Esophagus (tissue), 2 donors: ENCODE measurements at regions not wholly inside any gene's neighbourhood (a gene's known extent, or its start where the extent isn't known, plus 50 kb on each side); places are given as distances from the start of the nearest gene placed in this dataset.
A peak's percentile ranks its signal among the peaks of the same experiment; 100 is the strongest.
"Not testable (repeated sequence)": the region's sequence is repeated elsewhere in the genome, so short reads cannot be mapped to it uniquely, and the experiment has no call there.

Experiments
- H3K27ac ChIP-seq, 2 donors: one replicate each; pipeline ENCODE4 v1.5.1; 2013; ENCODE audit warnings: low read depth in 2 of 2, mild to moderate bottlenecking in 2 of 2, inconsistent platforms in 1 of 2, low read length in 1 of 2, moderate library complexity in 1 of 2
- H3K27me3 ChIP-seq, 2 donors: one replicate each; pipeline ENCODE4 v1.6.1; 2013; ENCODE audit warnings: low read length in 2 of 2, control low read depth in 1 of 2, mild to moderate bottlenecking in 1 of 2; ENCODE audit not compliant: insufficient read depth in 2 of 2, control insufficient read depth in 1 of 2
- H3K36me3 ChIP-seq, 2 donors: one replicate each; pipeline ENCODE4 v1.6.1; 2013; ENCODE audit warnings: low read length in 1 of 2; ENCODE audit not compliant: control insufficient read depth in 2 of 2, insufficient read depth in 2 of 2
- H3K4me1 ChIP-seq, 2 donors: one replicate each; pipeline ENCODE4 v1.6.1; 2013; ENCODE audit warnings: low read length in 1 of 2; ENCODE audit not compliant: control insufficient read depth in 2 of 2, insufficient read depth in 2 of 2
- H3K4me3 ChIP-seq, 2 donors: one replicate each; pipeline ENCODE4 v1.5.1; 2013; ENCODE audit warnings: low read length in 2 of 2, mild to moderate bottlenecking in 2 of 2, low read depth in 1 of 2, moderate library complexity in 1 of 2
- H3K9me3 ChIP-seq, 2 donors: one replicate each; pipeline ENCODE4 v1.6.1; 2013; ENCODE audit warnings: mild to moderate bottlenecking in 2 of 2, low read depth in 1 of 2, low read length in 1 of 2, moderate library complexity in 1 of 2; ENCODE audit not compliant: control insufficient read depth in 2 of 2, insufficient read depth in 1 of 2
- WGBS, 2 donors: extraction: QIAGEN DNeasy Blood & Tissue Kit; methylation state at CpG; one replicate each; pipeline ENCODE4 v1.1.7; 2013; 5-methylcytosine and 5-hydroxymethylcytosine counted together
- donor health status: healthy with polysubstance abuse.
- donor health status: Bipolar disorder and iron deficiency.

- whole genome bisulfite sequencing, 2 donors, result 81 to 92% methylated on average over 6 to 7 of the region's 7 CpGs
- H3K27me3 ChIP-seq, H3K4me3 ChIP-seq, H3K4me1 ChIP-seq, H3K36me3 ChIP-seq, H3K27ac ChIP-seq, H3K9me3 ChIP-seq: not testable (repeated sequence)
Measured at GRCh38 chr1:86633306-86633838, 71.0 kb upstream of the SH3GLB1 start.

- H3K4me3 ChIP-seq, result no peak overlapping the region
- no peaks in the 10 kb centered on the region for H3K4me1 ChIP-seq
- H3K27ac ChIP-seq, result no peak overlapping the region
- WGBS, 2 donors, result 87% methylated on average over 3 of the region's 3 CpGs
- H3K9me3 ChIP-seq, result peaks cover 0 to 2% of the 10 kb centered on the region in 2 donors
- H3K36me3 ChIP-seq, result no peaks in the 10 kb centered on the region
- no peaks in the 10 kb centered on the region for H3K27me3 ChIP-seq
Measured at GRCh38 chr1:86633921-86634320, 70.5 kb upstream of the SH3GLB1 start.

GRCh38 chr1:86636898-86637297, 67.5 kb upstream of the SH3GLB1 start:
- Histone ChIP-seq H3K27me3 (no peaks in the 10 kb centered on the region), H3K36me3 (no peaks in the 10 kb centered on the region), H3K9me3 (no peaks in the 10 kb centered on the region), H3K4me3 (no peak overlapping the region), H3K27ac (peak overlapping the region in 1 of 2 donors; percentile 61), H3K4me1 (no peaks in the 10 kb centered on the region)

GRCh38 chr1:86640161-86640670, 64.2 kb upstream of the SH3GLB1 start:
- no peaks in the 10 kb centered on the region for H3K4me1 ChIP-seq
- WGBS, 2 donors, result 71% methylated on average over 6 of the region's 6 CpGs
- no peak overlapping the region for H3K4me3 ChIP-seq
- no peaks in the 10 kb centered on the region for H3K36me3 ChIP-seq
- H3K27ac ChIP-seq, result no peak overlapping the region
- H3K9me3 ChIP-seq, result no peaks in the 10 kb centered on the region
- no peaks in the 10 kb centered on the region for H3K27me3 ChIP-seq

DNA sequence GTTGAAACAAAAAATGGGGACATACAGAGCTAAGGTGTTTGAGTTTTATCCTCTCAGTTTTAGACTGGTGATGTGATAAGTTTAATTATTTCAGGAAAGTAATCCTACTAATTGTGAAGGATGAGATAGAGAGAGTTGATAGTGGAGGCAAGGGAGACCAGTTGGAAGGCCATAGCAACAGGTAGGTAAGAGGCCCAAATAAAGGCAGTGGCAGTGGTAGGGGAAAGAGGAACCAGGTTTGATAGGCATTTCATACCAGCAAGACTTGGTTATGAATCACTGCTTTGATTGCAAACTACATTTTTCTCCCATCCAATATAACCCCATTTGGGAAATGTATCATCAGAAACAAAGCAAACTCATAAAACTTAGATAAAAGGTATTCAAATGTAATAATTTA, 63.1 kb upstream of the SH3GLB1 start:
- H3K36me3 ChIP-seq, result no peaks in the 10 kb centered on the region
- no peaks in the 10 kb centered on the region for H3K27me3 ChIP-seq
- no peaks in the 10 kb centered on the region for H3K9me3 ChIP-seq
- no peaks in the 10 kb centered on the region for H3K4me1 ChIP-seq
- no peak overlapping the region for H3K27ac ChIP-seq
- H3K4me3 ChIP-seq, result no peak overlapping the region

GRCh38 chr1:86644655-86645054, 59.7 kb upstream of the SH3GLB1 start:
- H3K4me3 ChIP-seq, H3K4me1 ChIP-seq, H3K9me3 ChIP-seq, H3K36me3 ChIP-seq, H3K27me3 ChIP-seq, H3K27ac ChIP-seq: not testable (repeated sequence)
- WGBS, 2 donors, result 92 to 96% methylated on average over 5 of the region's 5 CpGs

- Histone ChIP-seq H3K9me3 (no peaks in the 10 kb centered on the region), H3K4me3 (no peak overlapping the region), H3K27ac (peak overlapping the region in 1 of 2 donors; percentile 26), H3K4me1 (no peaks in the 10 kb centered on the region), H3K36me3 (no peaks in the 10 kb centered on the region), H3K27me3 (no peaks in the 10 kb centered on the region)
- WGBS, 2 donors, result 80 to 86% methylated on average over 3 of the region's 3 CpGs
Measured at GRCh38 chr1:86645851-86646250, 58.5 kb upstream of the SH3GLB1 start.

DNA sequence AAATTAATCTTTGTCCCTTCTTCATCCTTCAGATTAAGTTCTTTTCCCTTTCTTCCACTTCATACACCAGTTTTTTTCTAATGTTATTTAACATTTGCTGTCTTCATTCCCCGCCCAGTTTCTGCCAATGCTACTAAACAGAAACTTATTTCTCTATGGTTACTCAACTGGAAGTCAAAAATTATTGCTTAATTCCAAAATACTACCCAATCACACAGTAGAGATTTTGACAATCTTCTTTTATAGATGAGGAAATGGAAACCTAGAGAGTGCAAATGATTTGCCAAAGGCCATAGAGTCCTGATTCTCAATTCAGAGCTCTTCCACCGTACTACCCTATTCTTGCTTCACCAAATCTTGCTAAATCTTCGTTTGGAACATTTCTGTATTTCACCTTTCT, 58.1 kb upstream of the SH3GLB1 start:
- no peaks in the 10 kb centered on the region for H3K9me3 ChIP-seq
- 78% methylated on average over 3 of the region's 3 CpGs for WGBS, 2 donors
- H3K4me3 ChIP-seq, result no peak overlapping the region
- no peaks in the 10 kb centered on the region for H3K27me3 ChIP-seq
- no peaks in the 10 kb centered on the region for H3K36me3 ChIP-seq
- H3K4me1 ChIP-seq, result no peaks in the 10 kb centered on the region
- H3K27ac ChIP-seq, result no peak overlapping the region

DNA sequence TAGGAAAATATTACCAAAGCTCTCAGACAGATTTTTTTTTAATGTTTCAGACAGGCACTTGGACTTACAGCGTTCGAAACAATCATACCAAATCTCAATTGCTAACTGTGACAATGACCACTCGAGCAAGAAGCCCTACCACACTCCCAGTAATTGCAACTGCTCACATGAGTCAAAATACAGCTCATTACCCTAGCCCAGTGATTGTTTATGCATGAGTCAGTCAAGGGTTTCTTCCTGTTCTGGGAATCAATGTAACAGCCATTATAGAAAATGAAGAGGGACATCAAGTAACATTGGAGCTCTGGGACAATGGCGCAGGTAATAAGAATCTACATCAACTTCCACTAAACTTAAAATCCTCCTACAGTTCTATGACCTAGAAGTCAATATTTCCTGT, 56.1 kb upstream of the SH3GLB1 start:
- Histone ChIP-seq H3K4me3 (no peak overlapping the region), H3K36me3 (no peaks in the 10 kb centered on the region), H3K27ac (no peak overlapping the region), H3K27me3 (no peaks in the 10 kb centered on the region), H3K4me1 (no peaks in the 10 kb centered on the region), H3K9me3 (no peaks in the 10 kb centered on the region)
- 71 to 74% methylated on average over 4 of the region's 4 CpGs for WGBS, 2 donors

DNA sequence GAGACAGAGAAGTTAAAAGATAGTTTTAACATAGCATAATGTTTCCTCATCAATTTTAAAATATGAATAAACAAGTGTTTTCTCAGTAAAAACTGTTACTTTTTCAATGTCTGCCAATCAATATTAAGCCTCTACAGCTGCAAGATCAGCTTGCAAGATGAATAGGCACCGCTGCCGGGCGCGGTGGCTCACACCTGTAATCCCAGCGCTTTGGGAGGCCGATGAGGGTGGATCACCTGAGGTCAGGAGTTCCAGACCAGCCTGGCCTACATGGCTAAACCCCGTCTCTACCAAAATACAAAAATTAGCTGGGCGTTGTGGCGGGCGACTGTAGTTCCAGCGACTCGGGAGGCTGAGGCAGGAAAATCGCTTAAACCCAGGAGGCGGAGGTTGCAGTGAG, 54.8 kb upstream of the SH3GLB1 start:
- no peaks in the 10 kb centered on the region for H3K4me1 ChIP-seq
- 93 to 95% methylated on average over 14 of the region's 14 CpGs for WGBS, 2 donors

More for the DNA sequence above, 54.8 kb upstream of the SH3GLB1 start:
- no peak overlapping the region for H3K4me3 ChIP-seq
- no peak overlapping the region for H3K27ac ChIP-seq
- H3K36me3 ChIP-seq, result no peaks in the 10 kb centered on the region
- H3K27me3 ChIP-seq, result no peaks in the 10 kb centered on the region
- H3K9me3 ChIP-seq, result no peaks in the 10 kb centered on the region
